Ascending aorta (tissue), 2 donors: ENCODE measurements at regions not wholly inside any gene's neighbourhood (a gene's known extent, or its start where the extent isn't known, plus 50 kb on each side); places are given as distances from the start of the nearest gene placed in this dataset.

Source experiments
- DNase-seq, 2 donors: peaks; one replicate each; pipeline ENCODE4 v3.0.0-alpha.2; 2019; ENCODE audit warnings: low spot score in 2 of 2
- H3K27ac ChIP-seq, 2 donors: fragments of 200-600 bp; sonication (generic); one replicate each; pipeline ENCODE4 v1.5.1; 2016 to 2017; ENCODE audit warnings: mild to moderate bottlenecking in 1 of 2
- H3K27me3 ChIP-seq: fragments of 200-600 bp; sonication (generic); one replicate; pipeline ENCODE4 v1.5.1; 2017
- H3K36me3 ChIP-seq, 2 donors: fragments of 200-600 bp; sonication (generic); one replicate each; pipeline ENCODE4 v1.5.1; 2016
- H3K4me1 ChIP-seq, 2 donors: fragments of 200-600 bp; sonication (generic); one replicate each; pipeline ENCODE4 v1.5.1; 2016 to 2017; ENCODE audit warnings: mild to moderate bottlenecking in 1 of 2
- H3K4me3 ChIP-seq, 2 donors: fragments of 200-600 bp; sonication (generic); one replicate each; pipeline ENCODE4 v1.5.1; 2016 to 2017; ENCODE audit warnings: mild to moderate bottlenecking in 1 of 2
- H3K9me3 ChIP-seq, 2 donors: fragments of 200-600 bp; sonication (generic); one replicate each; pipeline ENCODE4 v1.5.1; 2016
- CTCF ChIP-seq, 3 experiments: fragments of 200-600 bp in 2 of 3; fragments of 450-650 bp in 1 of 3; sonication (generic) in 2 of 3; IDR thresholded peaks; one replicate each; pipeline ENCODE4 v1.5.1; 2016 to 2019; ENCODE audit warnings: antibody characterized with exemption in 3 of 3, mild to moderate bottlenecking in 1 of 3, moderate library complexity in 1 of 3
- intact Hi-C: fragments of 100-400 bp; cut with DNase I; formaldehyde crosslinking; loops from one replicate; pipeline ENCODE4 v1.15.1; 2023

- no peak overlapping the region for H3K4me3 ChIP-seq
- no peaks in the 10 kb centered on the region for H3K36me3 ChIP-seq
- H3K27me3 ChIP-seq, result no peaks in the 10 kb centered on the region
- no peaks in the 10 kb centered on the region for H3K4me1 ChIP-seq
- no peak for TF ChIP-seq CTCF (IDR thresholded peaks at IDR 0.05)
- DNase-seq, result no peak
- intact Hi-C loops, result no loop called here
- H3K27ac ChIP-seq, result no peak overlapping the region
- H3K9me3 ChIP-seq, result no peaks in the 10 kb centered on the region
Observed at GRCh38 chr4:134885436-134885835, 683.8 kb upstream of the PABPC4L start.

DNA sequence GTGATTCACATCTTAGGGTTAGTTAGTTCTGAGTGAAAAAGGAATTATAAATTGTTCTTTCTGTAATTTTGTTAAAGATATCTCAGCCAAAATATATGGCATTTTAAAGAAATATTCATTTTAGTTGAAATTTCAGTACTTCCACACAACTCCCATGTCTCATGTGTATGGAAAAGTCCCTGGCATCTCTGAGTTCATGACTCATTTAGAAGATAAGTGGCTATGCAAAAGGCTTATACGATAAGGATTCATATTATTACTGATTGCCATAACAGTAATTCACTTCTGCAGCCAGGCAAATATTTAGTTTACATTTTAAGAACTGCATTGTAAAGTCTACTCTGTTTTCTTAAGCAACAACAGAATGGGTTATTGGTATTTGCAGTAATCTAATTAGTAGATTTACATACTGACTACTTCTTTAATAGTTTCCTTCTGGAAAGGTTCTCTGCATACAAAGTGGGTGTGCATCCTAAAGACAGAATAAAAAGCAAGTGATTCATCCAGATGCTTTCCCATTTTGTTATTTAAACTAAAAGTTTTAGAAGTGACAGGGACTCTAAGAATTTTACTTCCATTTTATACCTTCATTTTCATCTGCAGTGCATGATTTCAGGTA lies 682.4 kb upstream of the PABPC4L start:
- intact Hi-C loops, result no loop called here

DNA sequence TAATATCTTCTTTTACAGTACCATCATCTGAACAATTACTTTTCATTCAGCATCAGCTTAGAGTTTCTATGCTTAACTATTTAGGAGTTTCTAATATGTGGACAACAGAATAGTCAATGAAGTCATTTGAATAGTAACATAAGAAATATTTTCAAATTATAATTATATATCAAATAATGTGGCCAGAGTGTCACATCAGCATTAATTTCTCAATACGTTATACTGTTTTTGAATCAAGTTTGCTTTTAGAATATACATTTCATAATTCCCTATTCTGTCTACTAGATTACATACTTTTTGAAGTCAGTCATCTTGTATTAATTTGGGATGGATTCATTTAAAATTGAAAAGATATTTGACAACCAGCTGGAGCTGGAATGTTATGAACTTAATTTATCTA lies 677.4 kb upstream of the PABPC4L start:
- Histone ChIP-seq H3K27ac (no peak overlapping the region), H3K27me3 (no peaks in the 10 kb centered on the region)
- intact Hi-C loops, result no loop called here

More for the DNA sequence above, 682.4 kb upstream of the PABPC4L start:
- Histone ChIP-seq H3K27ac (no peak overlapping the region), H3K27me3 (no peaks in the 10 kb centered on the region), H3K9me3 (no peaks in the 10 kb centered on the region), H3K4me1 (no peaks in the 10 kb centered on the region), H3K4me3 (no peak overlapping the region), H3K36me3 (no peaks in the 10 kb centered on the region)
- no peak for DNase-seq
- TF ChIP-seq CTCF (IDR thresholded peaks at IDR 0.05), result no peak

GRCh38 chr4:134867027-134867426 lies 665.4 kb upstream of the PABPC4L start:
- Histone ChIP-seq H3K4me1 (no peaks in the 10 kb centered on the region), H3K36me3 (no peaks in the 10 kb centered on the region), H3K9me3 (no peaks in the 10 kb centered on the region), H3K27me3 (no peaks in the 10 kb centered on the region), H3K27ac (no peak overlapping the region), H3K4me3 (no peak overlapping the region)
- intact Hi-C loops, result no loop called here
- no peak for DNase-seq
- no peak for TF ChIP-seq CTCF (IDR thresholded peaks at IDR 0.05)

More for the DNA sequence above, 677.4 kb upstream of the PABPC4L start:
- Histone ChIP-seq H3K4me3 (no peak overlapping the region), H3K4me1 (no peaks in the 10 kb centered on the region), H3K36me3 (no peaks in the 10 kb centered on the region), H3K9me3 (no peaks in the 10 kb centered on the region)
- TF ChIP-seq CTCF (IDR thresholded peaks at IDR 0.05), result no peak
- DNase-seq, result no peak

- intact Hi-C loops, result no loop called here
Observed at GRCh38 chr4:134865675-134866074, 664.1 kb upstream of the PABPC4L start.

More at GRCh38 chr4:134865675-134866074, 664.1 kb upstream of the PABPC4L start:
- no peak for TF ChIP-seq CTCF (IDR thresholded peaks at IDR 0.05)
- no peak for DNase-seq
- no peaks in the 10 kb centered on the region for H3K36me3 ChIP-seq
- no peaks in the 10 kb centered on the region for H3K27me3 ChIP-seq
- H3K27ac ChIP-seq, result no peak overlapping the region
- no peaks in the 10 kb centered on the region for H3K9me3 ChIP-seq
- H3K4me3 ChIP-seq, result no peak overlapping the region
- H3K4me1 ChIP-seq, result no peaks in the 10 kb centered on the region
